A549 (cell line): ENCODE measurements at regions not wholly inside any gene's neighbourhood (a gene's known extent, or its start where the extent isn't known, plus 50 kb on each side); places are given as distances from the start of the nearest gene placed in this dataset.

Source experiments
- ATAC-seq, 2 experiments: fragments of 200-7000 bp in 1 of 2; fragments of >200 bp in 1 of 2; cut with Nextera tagmentation in 1 of 2; cut with Tn5 transposase in 1 of 2; 3 replicates each; pipeline versions ENCODE4 v1.8.0 to v1.9.1; 2018 to 2020; ENCODE audit warnings: mild to moderate bottlenecking in 1 of 2, moderate library complexity in 1 of 2
- CTCF ChIA-PET: fragments of 300-600 bp; sonication (Branson Sonifier 250); formaldehyde crosslinking; extraction: SDS; loops from one replicate; lab custom pipeline; 2021; ENCODE audit warnings: antibody characterized with exemption, inconsistent platforms; lab: Yijun Ruan, JAX
- POLR2A ChIA-PET: fragments of 350-600 bp; formaldehyde crosslinking; extraction: SDS; loops from one replicate; lab custom pipeline; 2021; ENCODE audit warnings: antibody characterized with exemption, inconsistent platforms; lab: Yijun Ruan, JAX
- DNase-seq, 2 experiments: peaks; one replicate each; pipeline versions ENCODE4 v3.0.0 to v3.0.0-alpha.2; 2011 to 2016; ENCODE audit warnings: low read depth in 1 of 2, low spot score in 1 of 2
- FAIRE-seq: peaks from 2 replicates; lab custom pipeline; 2011; peaks lifted over from hg19 to GRCh38; lab: Jason Lieb, UNC
- H3K27ac ChIP-seq, 2 experiments: fragments of >200 bp; sonication (Bioruptor Twin); formaldehyde crosslinking; 3 replicates each; pipeline ENCODE4 v1.5.1; 2016 to 2017
- H3K4me1 ChIP-seq: fragments of >200 bp; sonication (Bioruptor Twin); formaldehyde crosslinking; 3 replicates; pipeline ENCODE4 v1.6.1; 2016
- H3K4me2 ChIP-seq: fragments of >200 bp; sonication (Bioruptor Twin); formaldehyde crosslinking; 3 replicates; pipeline ENCODE4 v1.6.1; 2016
- H3K4me3 ChIP-seq: fragments of >200 bp; sonication (Bioruptor Twin); formaldehyde crosslinking; 3 replicates; pipeline ENCODE4 v1.5.1; 2016
- H3K9me3 ChIP-seq: fragments of >200 bp; sonication (Bioruptor Twin); formaldehyde crosslinking; 3 replicates; pipeline ENCODE4 v1.6.1; 2016
- BCL3 ChIP-seq: fragments of >200 bp; sonication (Bioruptor Twin); formaldehyde crosslinking; IDR thresholded peaks from 3 replicates; pipeline ENCODE4 v1.6.1; 2016
- BHLHE40 ChIP-seq: IDR thresholded peaks from 2 replicates; pipeline ENCODE4 v1.6.1; 2012; ENCODE audit warnings: low read depth, low read length, inconsistent platforms
- CHD2 ChIP-seq: fragments of 150-350 bp; IDR thresholded peaks from 2 replicates; pipeline ENCODE4 v1.6.1; 2014; ENCODE audit warnings: low read length; ENCODE audit not compliant: partially characterized antibody
- EHF ChIP-seq: fragments of 250-450 bp; sonication (Bioruptor Pico); IDR thresholded peaks from 2 replicates; pipeline ENCODE4 v1.5.0; 2020; ENCODE audit warnings: mild to moderate bottlenecking
- EHMT2 ChIP-seq: fragments of 200-600 bp; sonication (generic); IDR thresholded peaks from 2 replicates; pipeline ENCODE4 v1.6.1; 2016; ENCODE audit warnings: antibody characterized with exemption, low read depth, mild to moderate bottlenecking, moderate library complexity
- ESRRA ChIP-seq: fragments of 150-350 bp; IDR thresholded peaks from 2 replicates; pipeline ENCODE4 v1.6.1; 2014; ENCODE audit warnings: mild to moderate bottlenecking, low read length, borderline replicate concordance
- HDAC2 ChIP-seq: fragments of 200-600 bp; sonication (generic); IDR thresholded peaks from 2 replicates; pipeline ENCODE4 v1.6.1; 2016
- HMGXB4 ChIP-seq: fragments of 250-450 bp; sonication (Bioruptor Pico); IDR thresholded peaks from 2 replicates; pipeline ENCODE4 v1.5.0; 2021; ENCODE audit warnings: mild to moderate bottlenecking, moderate library complexity, borderline replicate concordance
- JUN ChIP-seq, 2 experiments: fragments of >200 bp; sonication (Bioruptor Twin); formaldehyde crosslinking; IDR thresholded peaks; 2 replicates in 1 of 2; 3 replicates in 1 of 2; pipeline ENCODE4 v1.6.1; 2016 to 2017
- JUNB ChIP-seq: fragments of >200 bp; sonication (Bioruptor Twin); formaldehyde crosslinking; IDR thresholded peaks from 2 replicates; pipeline ENCODE4 v1.6.1; 2016
- KDM1A ChIP-seq: fragments of 200-600 bp; sonication (generic); IDR thresholded peaks from 2 replicates; pipeline ENCODE4 v1.6.1; 2016; ENCODE audit warnings: low read depth, mild to moderate bottlenecking
- NR3C1 ChIP-seq: fragments of >200 bp; sonication (Bioruptor Twin); formaldehyde crosslinking; IDR thresholded peaks from 3 replicates; pipeline ENCODE4 v1.6.1; 2017
- PBX3 ChIP-seq: IDR thresholded peaks from 2 replicates; pipeline ENCODE4 v1.6.1; 2012
- PHF8 ChIP-seq: fragments of 200-600 bp; sonication (generic); IDR thresholded peaks from 2 replicates; pipeline ENCODE4 v1.6.1; 2016; ENCODE audit warnings: low read depth, mild to moderate bottlenecking, antibody characterized with exemption, moderate library complexity, borderline replicate concordance
- POLR2AphosphoS2 ChIP-seq: conservative IDR thresholded peaks from 2 replicates; pipeline ENCODE4 v1.6.1; 2012; ENCODE audit warnings: low read length, improper control_type of control experiment, inconsistent platforms
- RAD21 ChIP-seq, 2 experiments: fragments of >200 bp in 1 of 2; sonication (Bioruptor Twin) in 1 of 2; formaldehyde crosslinking in 1 of 2; IDR thresholded peaks in 1 of 2; conservative IDR thresholded peaks in 1 of 2; 2 replicates in 1 of 2; 3 replicates in 1 of 2; pipeline ENCODE4 v1.6.1; 2012 to 2018; ENCODE audit warnings: inconsistent platforms in 1 of 2
- REST ChIP-seq: fragments of 200-600 bp; sonication (generic); IDR thresholded peaks from 2 replicates; pipeline ENCODE4 v1.6.1; 2016; ENCODE audit warnings: antibody characterized with exemption, mild to moderate bottlenecking, moderate library complexity
- TFCP2L1 ChIP-seq: fragments of 250-450 bp; sonication (Bioruptor Pico); IDR thresholded peaks from 2 replicates; pipeline ENCODE4 v1.5.0; 2021; ENCODE audit warnings: mild to moderate bottlenecking
- ZNF302 ChIP-seq: fragments of 250-450 bp; sonication (Bioruptor Pico); IDR thresholded peaks from 2 replicates; pipeline ENCODE4 v1.9.0; 2021; ENCODE audit warnings: inconsistent platforms, mild to moderate bottlenecking, moderate library complexity
- ZSCAN20 ChIP-seq: fragments of 250-450 bp; sonication (Bioruptor Pico); IDR thresholded peaks from 2 replicates; pipeline ENCODE4 v1.8.0; 2022; ENCODE audit warnings: mild to moderate bottlenecking, moderate library complexity
- WGBS: methylation state at CpG from one replicate; pipeline ENCODE4 v1.1.6; 2017; ENCODE audit errors: missing lambda C conversion rate; 5-methylcytosine and 5-hydroxymethylcytosine counted together

GRCh38 chr1:221306239-221306638, 427.0 kb downstream of the HLX start:
- H3K4me1 ChIP-seq: no peaks in the 10 kb centered on the region
- ChIA-PET POLR2A (no interaction called here), CTCF (no interaction called here)
- no peak for ATAC-seq
- no peak for DNase-seq
- no peak for TF ChIP-seq BHLHE40
- WGBS: 73% methylated on average over 5 of the region's 5 CpGs
- no peak overlapping the region for H3K4me2 ChIP-seq
- no peaks in the 10 kb centered on the region for H3K9me3 ChIP-seq
- FAIRE-seq: no peak
- no peak overlapping the region for H3K4me3 ChIP-seq
- no peak overlapping the region for H3K27ac ChIP-seq

GRCh38 chr1:221308534-221309511, 429.6 kb downstream of the HLX start:
- H3K4me3 ChIP-seq: no peak overlapping the region
- no peak overlapping the region for H3K4me2 ChIP-seq
- no peak for FAIRE-seq
- no peak for DNase-seq
- WGBS: 52% methylated on average over 10 of the region's 10 CpGs
- no peaks in the 10 kb centered on the region for H3K9me3 ChIP-seq
- H3K4me1 ChIP-seq: no peaks in the 10 kb centered on the region
- CTCF ChIA-PET: interaction anchor here (1.1 kb wide), 1 partner anchor 37 kb away, joined by 3 read pairs; no protein-coding TSS in a partner anchor
- TF ChIP-seq ESRRA (no peak), EHMT2 (no peak)
- POLR2A ChIA-PET: no interaction called here
- ATAC-seq: no peak
- H3K27ac ChIP-seq: no peak overlapping the region

GRCh38 chr1:221309723-221310122, 430.5 kb downstream of the HLX start:
- H3K27ac ChIP-seq: no peak overlapping the region
- 12% methylated on average over 1 of the region's 1 CpG for WGBS
- no peak for ATAC-seq
- no peak for DNase-seq
- no peak for FAIRE-seq
- no peak overlapping the region for H3K4me3 ChIP-seq
- no peaks in the 10 kb centered on the region for H3K4me1 ChIP-seq
- TF ChIP-seq JUN (IDR thresholded peaks at IDR 0.05): no peak
- ChIA-PET CTCF (no interaction called here), POLR2A (no interaction called here)
- no peaks in the 10 kb centered on the region for H3K9me3 ChIP-seq
- H3K4me2 ChIP-seq: no peak overlapping the region

- CTCF ChIA-PET: no interaction called here
- no peak overlapping the region for H3K4me2 ChIP-seq
- H3K4me1 ChIP-seq: no peaks in the 10 kb centered on the region
- FAIRE-seq (no peak), ATAC-seq (no peak), DNase-seq (no peak)
- no peaks in the 10 kb centered on the region for H3K9me3 ChIP-seq
- TF ChIP-seq PHF8 (no peak), RAD21 (conservative IDR thresholded peaks at IDR 0.05 in 1 of 2, IDR thresholded peaks at IDR 0.05 in 1 of 2) (no peak), TFCP2L1 (CRISPR knock-in tag) (no peak), ZSCAN20 (CRISPR knock-in tag) (no peak), NR3C1 (no peak), JUNB (no peak), BHLHE40 (no peak), POLR2AphosphoS2 (no peak), JUN (IDR thresholded peaks at IDR 0.05) (no peak), CHD2 (no peak), ZNF302 (no peak), HDAC2 (no peak), EHF (CRISPR knock-in tag) (no peak), ESRRA (no peak), REST (no peak), KDM1A (no peak), BCL3 (no peak), HMGXB4 (no peak), PBX3 (no peak)
- H3K4me3 ChIP-seq: no peak overlapping the region
- POLR2A ChIA-PET: no interaction called here
- no peak overlapping the region for H3K27ac ChIP-seq
- WGBS: 63% methylated on average over 4 of the region's 4 CpGs
These were observed 430.9 kb downstream of the HLX start for GRCh38 chr1:221310180-221310579.
